Thyroid gland (tissue), 4 donors: ENCODE measurements at regions not wholly inside any gene's neighbourhood (a gene's known extent, or its start where the extent isn't known, plus 50 kb on each side); places are given as distances from the start of the nearest gene placed in this dataset.

Experiments used
- CTCF ChIP-seq, 6 experiments: fragments of 200-600 bp in 3 of 6; fragments of 450-650 bp in 3 of 6; sonication (generic) in 3 of 6; IDR thresholded peaks; one replicate each; pipeline ENCODE4 v1.5.1; 2016 to 2019; ENCODE audit warnings: antibody characterized with exemption in 6 of 6, mild to moderate bottlenecking in 2 of 6, inconsistent platforms in 1 of 6, moderate library complexity in 1 of 6
- POLR2A ChIP-seq, 2 donors: fragments of 450-650 bp; IDR thresholded peaks; one replicate each; pipeline ENCODE4 v1.6.1; 2017; ENCODE audit warnings: antibody characterized with exemption in 2 of 2, mild to moderate bottlenecking in 2 of 2, moderate library complexity in 1 of 2

GRCh38 chr14:36233217-36233616, 56.7 kb upstream of the PTCSC3 start:
- TF ChIP-seq CTCF (IDR thresholded peaks at IDR 0.05) (no peak), POLR2A (IDR thresholded peaks at IDR 0.05) (no peak)
